Trophoblast cell (in vitro differentiated cells and primary cell): ENCODE measurements at regions not wholly inside any gene's neighbourhood (a gene's known extent, or its start where the extent isn't known, plus 50 kb on each side); places are given as distances from the start of the nearest gene placed in this dataset.

ENCODE experiments used
- DNase-seq, 2 donors: peaks; one replicate each; pipeline ENCODE4 v3.0.0-alpha.2; 2016
- H2AFZ ChIP-seq: 2 replicates; pipeline ENCODE4 v1.6.1; 2013; ENCODE audit warnings: low read length, moderate library complexity, mild to moderate bottlenecking; ENCODE audit not compliant: insufficient read depth, poor library complexity
- H2AK5ac ChIP-seq: 2 replicates; pipeline ENCODE4 v1.6.1; 2013; ENCODE audit warnings: mild to moderate bottlenecking, low read length
- H2BK120ac ChIP-seq: 2 replicates; pipeline ENCODE4 v1.6.1; 2013; ENCODE audit warnings: low read length, mild to moderate bottlenecking, moderate library complexity; ENCODE audit not compliant: insufficient read depth, poor library complexity
- H2BK12ac ChIP-seq: 2 replicates; pipeline ENCODE4 v1.6.1; 2013; ENCODE audit warnings: mild to moderate bottlenecking, low read length, moderate library complexity
- H2BK5ac ChIP-seq: 2 replicates; pipeline ENCODE4 v1.6.1; 2013; ENCODE audit warnings: low read length, low read depth, moderate library complexity, mild to moderate bottlenecking; ENCODE audit not compliant: poor library complexity
- H3K14ac ChIP-seq: 2 replicates; pipeline ENCODE4 v1.6.1; 2013; ENCODE audit warnings: mild to moderate bottlenecking, low read length
- H3K18ac ChIP-seq: 2 replicates; pipeline ENCODE4 v1.6.1; 2013; ENCODE audit warnings: mild to moderate bottlenecking, low read length
- H3K23ac ChIP-seq: 2 replicates; pipeline ENCODE4 v1.6.1; 2013; ENCODE audit warnings: low read length
- H3K27ac ChIP-seq: 2 replicates; pipeline ENCODE4 v1.5.1; 2013; ENCODE audit warnings: low read depth, mild to moderate bottlenecking, inconsistent platforms, low read length, moderate library complexity
- H3K27me3 ChIP-seq: 2 replicates; pipeline ENCODE4 v1.6.1; 2013; ENCODE audit warnings: inconsistent platforms, mild to moderate bottlenecking, low read length, moderate library complexity; ENCODE audit not compliant: insufficient read depth
- H3K36me3 ChIP-seq, 2 experiments: 1 replicate in 1 of 2; 2 replicates in 1 of 2; pipeline ENCODE4 v1.6.1; 2013; ENCODE audit warnings: low read length in 2 of 2, mild to moderate bottlenecking in 2 of 2, moderate library complexity in 1 of 2; ENCODE audit not compliant: insufficient read depth in 2 of 2, control insufficient read depth in 1 of 2
- H3K4ac ChIP-seq: 2 replicates; pipeline ENCODE4 v1.6.1; 2013; ENCODE audit warnings: low read depth, mild to moderate bottlenecking, low read length, moderate library complexity
- H3K4me1 ChIP-seq, 2 experiments: 1 replicate in 1 of 2; 2 replicates in 1 of 2; pipeline ENCODE4 v1.6.1; 2013; ENCODE audit warnings: low read length in 2 of 2, mild to moderate bottlenecking in 2 of 2, moderate library complexity in 1 of 2; ENCODE audit not compliant: insufficient read depth in 2 of 2, control insufficient read depth in 1 of 2
- H3K4me2 ChIP-seq: 2 replicates; pipeline ENCODE4 v1.6.1; 2013; ENCODE audit warnings: inconsistent platforms, mild to moderate bottlenecking, low read length, moderate library complexity
- H3K4me3 ChIP-seq: 2 replicates; pipeline ENCODE4 v1.5.1; 2013; ENCODE audit warnings: mild to moderate bottlenecking, low read depth, low read length, inconsistent platforms
- H3K79me1 ChIP-seq: one replicate; pipeline ENCODE4 v1.6.1; 2013; ENCODE audit warnings: low read length
- H3K79me2 ChIP-seq: 2 replicates; pipeline ENCODE4 v1.6.1; 2013; ENCODE audit warnings: low read length, mild to moderate bottlenecking; ENCODE audit not compliant: control insufficient read depth, insufficient read depth, poor library complexity
- H3K9ac ChIP-seq: 2 replicates; pipeline ENCODE4 v1.6.1; 2013; ENCODE audit warnings: mild to moderate bottlenecking, low read length
- H3K9me3 ChIP-seq: 2 replicates; pipeline ENCODE4 v1.6.1; 2013; ENCODE audit warnings: low read depth, mild to moderate bottlenecking, control low read depth, inconsistent platforms, low read length; ENCODE audit not compliant: insufficient read depth
- H4K12ac ChIP-seq: 2 replicates; pipeline ENCODE4 v1.6.1; 2013; ENCODE audit warnings: low read depth, mild to moderate bottlenecking, low read length, moderate library complexity
- H4K8ac ChIP-seq: 2 replicates; pipeline ENCODE4 v1.6.1; 2013; ENCODE audit warnings: low read depth, mild to moderate bottlenecking, low read length, moderate library complexity
- H4K91ac ChIP-seq: one replicate; pipeline ENCODE4 v1.6.1; 2013; ENCODE audit warnings: low read depth, mild to moderate bottlenecking, low read length, moderate library complexity
- WGBS: extraction: QIAGEN DNeasy Blood & Tissue Kit; methylation state at CpG from one replicate; pipeline ENCODE4 v1.1.7; 2013; ENCODE audit warnings: missing lambda C conversion rate; ENCODE audit not compliant: insufficient read length, insufficient coverage; ENCODE audit errors: extremely low coverage; 5-methylcytosine and 5-hydroxymethylcytosine counted together

- H2AFZ ChIP-seq, result no peak overlapping the region
Measured at GRCh38 chr10:52650873-52651272, 121.7 kb downstream of the MBL2 start.

GRCh38 chr10:52651293-52651692, 121.3 kb downstream of the MBL2 start:
- Histone ChIP-seq H2AK5ac (no peak overlapping the region), H2BK5ac (no peak overlapping the region), H3K18ac (no peak overlapping the region), H3K9ac (no peak overlapping the region), H4K12ac (no peak overlapping the region), H3K79me1 (no peaks in the 10 kb centered on the region), H2BK120ac (no peak overlapping the region), H3K9me3 (no peaks in the 10 kb centered on the region), H2AFZ (no peak overlapping the region), H3K4me2 (no peak overlapping the region), H3K4me1 (peaks cover 0 to 2% of the 10 kb centered on the region in 2 experiments), H4K91ac (no peak overlapping the region), H4K8ac (no peak overlapping the region), H3K4me3 (no peak overlapping the region), H2BK12ac (no peak overlapping the region), H3K36me3 (no peaks in the 10 kb centered on the region), H3K27ac (no peak overlapping the region), H3K4ac (no peak overlapping the region), H3K79me2 (no peaks in the 10 kb centered on the region), H3K23ac (no peak overlapping the region), H3K27me3 (no peaks in the 10 kb centered on the region), H3K14ac (no peak overlapping the region)
- no CpG with 5 or more reads among the region's 3 CpGs for WGBS
- DNase-seq, result no peak

More at GRCh38 chr10:52650873-52651272, 121.7 kb downstream of the MBL2 start:
- Histone ChIP-seq H4K8ac (no peak overlapping the region), H2BK120ac (no peak overlapping the region), H3K36me3 (no peaks in the 10 kb centered on the region), H2AK5ac (no peak overlapping the region), H3K23ac (no peak overlapping the region), H3K9ac (no peak overlapping the region), H3K4me2 (no peak overlapping the region), H3K79me1 (no peaks in the 10 kb centered on the region), H4K12ac (no peak overlapping the region), H3K4ac (no peak overlapping the region), H3K4me1 (peaks cover 0 to 2% of the 10 kb centered on the region in 2 experiments), H3K4me3 (no peak overlapping the region), H3K27me3 (no peaks in the 10 kb centered on the region), H3K14ac (no peak overlapping the region), H3K18ac (no peak overlapping the region), H2BK12ac (no peak overlapping the region), H2BK5ac (no peak overlapping the region), H3K27ac (no peak overlapping the region), H3K79me2 (no peaks in the 10 kb centered on the region), H4K91ac (no peak overlapping the region), H3K9me3 (no peaks in the 10 kb centered on the region)
- no CpG with 5 or more reads among the region's 4 CpGs for WGBS
- DNase-seq, result no peak

GRCh38 chr10:52652431-52653262, 119.9 kb downstream of the MBL2 start:
- no peak overlapping the region for H2AK5ac ChIP-seq
- H4K8ac ChIP-seq, result no peak overlapping the region
- no peak overlapping the region for H2AFZ ChIP-seq
- H3K27ac ChIP-seq, result no peak overlapping the region
- no peak overlapping the region for H3K4me3 ChIP-seq
- H3K23ac ChIP-seq, result no peak overlapping the region
- no peaks in the 10 kb centered on the region for H3K79me2 ChIP-seq
- H4K12ac ChIP-seq, result no peak overlapping the region
- no peak overlapping the region for H4K91ac ChIP-seq
- H3K14ac ChIP-seq, result no peak overlapping the region
- no peaks in the 10 kb centered on the region for H3K9me3 ChIP-seq
- H3K36me3 ChIP-seq, result no peaks in the 10 kb centered on the region
- H3K4ac ChIP-seq, result no peak overlapping the region
- no peaks in the 10 kb centered on the region for H3K27me3 ChIP-seq
- H2BK5ac ChIP-seq, result no peak overlapping the region
- WGBS, result no CpG with 5 or more reads among the region's 7 CpGs
- no peak overlapping the region for H2BK12ac ChIP-seq
- no peak overlapping the region for H3K9ac ChIP-seq
- H3K4me2 ChIP-seq, result no peak overlapping the region
- H2BK120ac ChIP-seq, result no peak overlapping the region
- H3K79me1 ChIP-seq, result no peaks in the 10 kb centered on the region
- no peak overlapping the region for H3K18ac ChIP-seq
- H3K4me1 ChIP-seq, result peaks cover 0 to 2% of the 10 kb centered on the region in 2 experiments
- no peak for DNase-seq

GRCh38 chr10:52653263-52653909, 119.2 kb downstream of the MBL2 start:
- Histone ChIP-seq H3K14ac (no peak overlapping the region), H3K4me3 (no peak overlapping the region), H3K9ac (no peak overlapping the region), H3K4me2 (no peak overlapping the region), H4K8ac (no peak overlapping the region), H3K79me2 (no peaks in the 10 kb centered on the region), H4K12ac (no peak overlapping the region), H3K4me1 (peaks cover 0 to 2% of the 10 kb centered on the region in 2 experiments), H2BK12ac (no peak overlapping the region), H2BK5ac (no peak overlapping the region), H2AK5ac (no peak overlapping the region), H3K27ac (no peak overlapping the region), H3K79me1 (no peaks in the 10 kb centered on the region), H3K23ac (no peak overlapping the region), H3K18ac (no peak overlapping the region), H2BK120ac (no peak overlapping the region), H3K36me3 (no peaks in the 10 kb centered on the region), H3K4ac (no peak overlapping the region), H2AFZ (no peak overlapping the region), H3K9me3 (no peaks in the 10 kb centered on the region), H3K27me3 (no peaks in the 10 kb centered on the region), H4K91ac (no peak overlapping the region)
- DNase-seq, result no peak
- no CpG with 5 or more reads among the region's 5 CpGs for WGBS
